Stimulated activated CD4-positive, alpha-beta T cell treated with anti-CD3 and anti-CD28 coated beads, Interleukin-4, amount 100 ng/mL, for 4 hours (primary cell): ENCODE measurements at regions not wholly inside any gene's neighbourhood (a gene's known extent, or its start where the extent isn't known, plus 50 kb on each side); places are given as distances from the start of the nearest gene placed in this dataset.

Experiments
- DNase-seq, 2 experiments: peaks; one replicate each; pipeline ENCODE4 v3.0.0-alpha.2; 2020

DNA sequence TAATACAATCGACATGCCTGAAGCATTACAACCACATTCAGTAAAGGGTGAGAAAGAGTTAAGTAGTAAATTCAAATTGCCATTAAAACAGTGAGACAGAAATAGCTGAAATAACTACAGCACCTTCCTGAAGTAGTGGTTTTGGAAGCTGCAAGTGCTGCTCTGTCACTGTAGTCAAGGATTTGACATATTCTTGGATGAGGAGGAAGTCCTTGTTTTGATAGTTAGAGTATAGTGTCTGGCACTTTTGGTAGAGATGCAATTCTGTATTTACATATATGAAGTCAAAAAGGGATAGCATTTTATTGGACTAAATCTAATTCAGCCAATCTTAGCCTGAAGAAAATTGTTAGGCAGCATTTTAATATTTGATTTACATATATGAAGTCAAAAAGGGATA lies 1559.6 kb downstream of the TECRL start:
- no peak for DNase-seq

DNA sequence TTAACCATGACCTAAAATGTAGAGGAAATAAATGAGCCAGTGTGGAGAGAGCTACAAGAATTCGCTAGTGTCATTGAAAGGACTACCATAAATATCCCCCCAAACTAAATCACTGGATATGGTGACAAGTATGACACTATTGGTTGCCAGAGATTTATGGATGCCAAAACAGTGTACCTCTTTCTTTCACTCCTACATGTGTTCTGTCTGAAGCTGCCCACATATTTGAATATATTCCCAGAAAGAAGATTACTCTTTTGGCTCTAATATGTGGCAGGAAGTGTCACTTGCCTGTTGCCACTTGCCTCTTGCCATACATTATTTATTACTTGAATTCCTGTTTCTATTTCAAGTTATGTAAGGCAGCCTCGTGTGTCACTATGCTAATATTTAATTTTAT lies 1573.6 kb downstream of the TECRL start:
- no peak for DNase-seq

DNA sequence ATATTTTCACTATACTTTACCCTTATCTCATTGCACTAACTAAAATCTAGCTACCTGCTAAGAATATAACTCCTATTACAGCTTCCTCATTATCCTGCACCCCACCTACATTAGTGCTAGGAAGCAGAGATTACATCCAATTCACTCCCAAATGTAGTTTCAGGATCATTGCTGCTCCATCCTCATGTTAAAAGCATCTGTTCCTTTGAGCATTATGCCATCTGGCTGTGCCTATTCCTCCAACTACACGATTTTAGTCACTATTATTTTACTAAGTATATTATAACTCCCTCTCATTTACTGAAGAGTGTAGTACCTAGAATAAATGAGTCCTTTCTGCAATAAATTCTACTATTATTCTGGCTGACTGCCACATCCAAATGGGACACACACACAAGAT lies 1586.9 kb downstream of the TECRL start:
- no peak for DNase-seq

DNA sequence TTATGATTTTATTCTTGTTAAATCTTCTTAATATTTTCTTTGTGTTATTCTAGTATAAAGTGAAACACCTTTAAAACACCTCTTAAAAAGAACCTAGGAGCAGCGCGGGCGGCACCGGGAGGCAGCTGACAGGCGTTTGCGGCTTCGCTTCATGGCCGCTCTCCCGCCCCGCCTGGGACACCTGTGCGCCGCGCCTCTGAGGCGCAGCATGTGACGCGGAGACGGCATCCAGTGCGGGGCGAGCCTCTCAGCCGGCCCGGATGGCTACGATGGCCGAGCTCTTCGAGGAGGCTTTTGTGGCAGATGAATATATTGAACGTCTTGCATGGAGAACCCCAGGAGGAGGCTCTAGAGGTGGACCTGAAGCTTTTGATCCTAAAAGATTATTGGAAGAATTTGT lies 1592.7 kb downstream of the TECRL start:
- no peak for DNase-seq

DNA sequence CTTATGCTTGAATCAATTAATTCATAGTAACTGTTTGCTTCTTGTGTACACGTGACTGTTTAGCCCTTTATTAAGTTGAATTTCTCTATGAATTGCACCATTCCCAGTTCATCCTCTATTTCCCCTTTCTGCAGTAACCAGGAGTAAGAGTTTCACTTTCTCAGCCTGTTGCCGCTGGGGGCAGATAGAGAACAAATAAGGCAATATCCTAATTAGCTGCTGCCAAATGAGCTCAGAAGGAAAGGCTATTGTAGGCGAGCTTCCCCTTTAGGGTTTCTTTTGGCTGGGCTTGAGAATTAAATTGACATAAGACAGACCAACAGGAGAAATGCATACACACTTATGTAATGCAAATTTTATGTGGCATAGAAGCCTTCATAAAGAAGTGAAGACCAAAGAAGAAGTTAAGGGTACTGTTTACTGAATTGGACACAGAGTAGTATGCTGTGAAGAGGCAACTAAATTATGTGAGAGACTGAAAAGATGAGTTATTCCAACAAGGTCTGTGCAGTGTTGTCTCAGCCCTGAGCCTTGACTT lies 1594.7 kb downstream of the TECRL start:
- no peak for DNase-seq

DNA sequence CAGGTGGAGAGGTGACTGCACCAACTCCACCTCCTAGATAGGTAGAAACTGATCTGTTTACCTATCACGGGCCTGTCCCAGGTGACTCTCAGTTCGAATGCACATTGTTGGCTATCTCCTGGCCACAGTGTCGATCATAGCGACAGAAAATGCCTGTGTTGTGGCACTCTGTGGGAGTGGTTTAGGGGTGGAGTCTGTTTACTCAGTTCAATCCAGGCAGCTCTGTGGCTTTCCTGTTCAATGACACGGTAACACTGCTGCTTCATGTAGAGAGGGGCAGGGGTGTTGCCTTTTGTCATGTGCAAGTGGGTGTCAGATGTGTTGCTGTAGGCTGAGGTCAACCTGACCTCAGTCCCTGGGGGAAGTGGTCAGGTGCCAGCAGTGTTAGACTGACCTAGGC lies 1602.4 kb downstream of the TECRL start:
- no peak for DNase-seq

DNA sequence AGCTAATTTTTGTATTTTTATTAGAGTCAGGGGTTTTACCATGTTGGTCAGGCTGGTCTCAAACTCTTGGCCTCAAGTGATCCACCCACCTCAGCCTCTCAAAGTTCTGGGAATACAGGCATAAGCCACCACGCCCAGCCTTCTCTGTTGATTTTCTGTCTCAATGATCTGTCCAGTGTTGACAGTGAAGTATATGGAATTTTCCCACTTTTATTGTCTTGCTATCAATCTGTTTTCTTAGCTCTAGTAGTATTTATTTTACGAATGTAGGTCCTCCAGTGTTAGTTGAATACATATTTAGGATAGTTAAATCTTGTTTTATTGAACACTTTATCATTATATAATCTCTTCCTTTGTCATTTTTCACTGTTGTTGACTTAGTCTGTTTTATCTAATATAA lies 1603.9 kb downstream of the ADGRL3 start:
- no peak for DNase-seq

DNA sequence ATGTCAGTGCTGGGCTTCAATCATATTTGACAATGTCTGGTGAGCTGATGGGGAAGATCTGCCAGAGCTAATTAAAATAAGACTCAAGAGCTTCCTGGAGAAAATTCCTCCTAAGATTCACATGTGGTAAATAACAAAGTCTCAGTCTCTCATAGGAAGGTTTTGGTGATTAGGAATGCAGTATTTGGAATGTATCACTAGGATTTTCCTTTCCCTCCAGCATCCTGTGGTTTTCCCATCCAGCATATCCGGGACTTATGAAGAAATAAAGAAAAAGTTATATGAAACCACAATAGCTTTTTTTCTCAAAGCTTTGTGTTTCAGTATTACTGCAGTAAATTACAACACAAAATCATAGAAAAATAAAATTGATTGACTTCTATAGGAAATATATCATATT lies 1597.1 kb downstream of the ADGRL3 start:
- no peak for DNase-seq

DNA sequence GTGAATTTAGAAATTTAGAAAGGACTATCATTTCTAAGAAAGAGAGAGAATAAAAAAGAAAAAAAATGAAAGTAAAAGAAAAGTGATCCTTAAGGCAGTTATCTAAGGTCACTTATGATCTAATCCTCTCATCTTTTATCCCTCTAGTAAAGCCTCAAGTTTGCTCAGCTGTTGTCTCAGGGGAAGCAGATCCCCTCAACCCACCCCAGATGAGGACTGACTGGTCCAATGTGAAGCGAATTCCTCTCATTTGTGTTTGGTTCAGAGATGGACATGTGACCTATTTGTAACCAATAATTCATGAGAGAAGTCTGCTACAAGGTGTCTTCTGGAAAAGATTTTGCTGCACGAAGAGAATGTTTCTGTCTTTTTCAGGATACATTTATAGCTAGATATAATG lies 1591.3 kb downstream of the ADGRL3 start:
- no peak for DNase-seq

DNA sequence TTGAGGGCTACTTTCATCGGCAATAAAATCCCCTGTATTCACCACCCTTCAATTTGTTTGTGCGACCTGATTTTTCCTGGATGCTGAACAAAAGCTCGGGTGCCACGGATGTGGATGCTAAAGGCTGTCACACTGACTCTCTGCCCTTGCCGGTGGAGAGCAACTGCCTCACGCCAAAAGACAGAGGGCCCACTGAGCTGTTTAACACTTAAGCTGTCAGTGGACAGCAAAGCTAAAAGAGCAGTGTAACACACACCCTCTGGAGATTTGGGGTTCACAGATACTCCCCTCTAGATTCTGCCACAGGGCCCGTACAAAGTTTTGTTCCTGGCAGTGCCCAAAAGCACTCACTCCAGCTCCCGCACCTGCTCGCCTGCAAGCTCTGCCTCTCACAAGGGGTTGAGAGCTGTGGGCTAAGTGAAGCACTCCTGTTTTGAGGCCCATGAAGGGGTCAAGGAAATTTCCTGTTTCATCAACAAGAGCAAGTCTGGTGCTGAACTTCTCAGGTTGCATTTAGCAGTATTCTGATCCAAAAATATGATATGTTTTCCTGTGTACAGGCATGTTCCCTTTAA lies 1571.9 kb downstream of the ADGRL3 start:
- no peak for DNase-seq

DNA sequence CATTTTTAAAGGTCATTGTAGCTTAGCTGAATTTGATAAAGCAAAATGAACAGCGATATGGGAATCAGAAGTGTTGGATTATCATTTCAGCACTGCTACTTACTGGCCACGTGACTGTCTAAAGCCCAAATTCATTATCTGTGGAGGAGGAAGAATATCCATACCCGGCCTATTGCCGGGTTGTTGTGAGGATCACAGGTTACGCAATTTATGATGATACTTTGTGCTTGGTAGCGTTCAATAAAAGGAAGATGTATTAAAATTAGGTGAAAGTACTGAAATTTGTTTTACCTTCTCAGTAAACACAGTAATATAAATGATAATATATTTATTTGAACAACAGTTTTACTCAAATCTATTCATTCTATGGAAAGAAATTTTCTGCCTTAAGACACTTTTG lies 1540.2 kb downstream of the ADGRL3 start:
- DNase-seq = no peak

DNA sequence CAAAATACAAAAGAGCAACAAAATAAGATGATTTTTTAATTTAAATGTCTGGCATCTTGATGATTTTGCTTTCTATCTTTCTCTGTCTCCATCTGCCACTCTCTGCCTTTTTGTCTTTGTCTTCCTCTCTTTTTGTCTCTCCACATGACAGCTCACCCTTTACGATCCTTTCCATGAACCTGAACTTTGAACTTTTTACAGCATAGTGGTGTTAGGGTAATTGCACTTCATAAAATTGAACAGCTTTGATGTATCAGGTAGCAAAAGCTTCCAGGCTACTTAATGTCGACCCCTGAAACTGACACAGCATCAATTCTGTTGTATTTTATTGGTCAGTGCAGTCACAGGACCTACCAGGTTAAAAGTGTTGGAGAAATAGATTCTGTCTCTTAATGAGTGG lies 1517.0 kb downstream of the ADGRL3 start:
- DNase-seq = no peak

DNA sequence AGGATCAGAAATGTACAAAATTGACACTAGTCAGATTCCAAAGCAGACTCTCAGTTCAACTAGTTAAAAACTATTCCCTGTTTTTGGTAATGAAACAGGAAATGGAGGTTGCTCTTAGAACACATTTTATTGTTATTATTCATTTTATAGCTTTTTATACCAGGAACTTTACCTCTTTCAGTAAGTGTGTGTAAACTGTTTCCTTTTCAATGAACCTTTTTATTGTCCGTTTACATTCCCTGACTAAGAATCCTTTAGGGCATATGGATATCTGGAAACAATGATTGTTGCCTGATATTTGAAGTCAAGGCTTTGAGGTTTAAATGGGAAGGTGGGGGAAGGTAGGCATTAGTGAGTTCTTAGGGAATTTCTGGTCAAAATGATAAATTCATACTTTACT lies 1511.4 kb downstream of the ADGRL3 start:
- DNase-seq = no peak

DNA sequence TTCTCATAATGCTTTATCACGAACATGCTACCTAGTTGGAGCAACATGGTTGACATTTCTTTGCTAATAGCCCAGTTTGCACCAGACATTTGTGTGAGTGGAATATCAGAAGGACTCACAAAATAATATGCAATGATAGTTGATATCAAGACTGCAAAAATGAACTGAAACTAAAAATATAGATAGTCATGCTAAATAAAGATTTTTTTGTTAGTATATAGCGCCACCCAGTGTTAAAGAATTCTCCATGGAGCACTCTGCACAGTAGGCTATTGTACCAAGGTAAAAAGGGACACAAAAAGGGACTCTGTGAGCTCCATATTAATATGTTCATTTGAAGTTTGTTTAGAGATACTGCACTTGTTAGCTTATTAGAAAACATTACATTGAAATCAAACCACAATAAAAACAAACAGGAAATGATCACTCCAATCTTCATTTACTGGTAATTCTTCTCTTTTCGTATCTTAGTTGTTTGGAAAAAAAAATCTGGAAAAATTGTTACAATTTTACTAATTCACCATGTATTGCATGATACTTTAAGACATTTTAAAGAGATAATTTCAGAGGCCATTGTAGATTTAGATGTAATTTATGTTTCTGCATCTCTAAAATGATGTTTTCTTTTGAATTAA lies 1509.6 kb downstream of the ADGRL3 start:
- no peak for DNase-seq

DNA sequence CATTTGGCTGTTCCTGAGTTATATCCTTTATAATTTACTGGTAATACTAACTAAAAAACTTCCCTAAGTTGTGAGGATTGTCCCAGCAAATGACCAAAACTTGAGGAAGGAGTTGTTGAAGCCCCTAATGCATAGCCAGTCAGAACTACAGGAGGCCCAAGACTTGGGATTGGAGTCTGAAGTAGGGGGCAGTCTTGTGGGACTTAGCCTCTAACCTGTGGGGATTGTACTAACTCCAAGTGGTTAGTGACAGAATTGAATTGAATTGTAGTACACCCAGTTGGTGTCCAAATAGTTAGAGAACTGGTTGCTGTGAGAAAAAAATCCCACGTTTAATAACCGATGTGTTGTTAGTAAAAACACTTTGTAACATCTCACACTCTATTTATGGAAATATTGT lies 1506.3 kb downstream of the ADGRL3 start:
- DNase-seq = no peak

DNA sequence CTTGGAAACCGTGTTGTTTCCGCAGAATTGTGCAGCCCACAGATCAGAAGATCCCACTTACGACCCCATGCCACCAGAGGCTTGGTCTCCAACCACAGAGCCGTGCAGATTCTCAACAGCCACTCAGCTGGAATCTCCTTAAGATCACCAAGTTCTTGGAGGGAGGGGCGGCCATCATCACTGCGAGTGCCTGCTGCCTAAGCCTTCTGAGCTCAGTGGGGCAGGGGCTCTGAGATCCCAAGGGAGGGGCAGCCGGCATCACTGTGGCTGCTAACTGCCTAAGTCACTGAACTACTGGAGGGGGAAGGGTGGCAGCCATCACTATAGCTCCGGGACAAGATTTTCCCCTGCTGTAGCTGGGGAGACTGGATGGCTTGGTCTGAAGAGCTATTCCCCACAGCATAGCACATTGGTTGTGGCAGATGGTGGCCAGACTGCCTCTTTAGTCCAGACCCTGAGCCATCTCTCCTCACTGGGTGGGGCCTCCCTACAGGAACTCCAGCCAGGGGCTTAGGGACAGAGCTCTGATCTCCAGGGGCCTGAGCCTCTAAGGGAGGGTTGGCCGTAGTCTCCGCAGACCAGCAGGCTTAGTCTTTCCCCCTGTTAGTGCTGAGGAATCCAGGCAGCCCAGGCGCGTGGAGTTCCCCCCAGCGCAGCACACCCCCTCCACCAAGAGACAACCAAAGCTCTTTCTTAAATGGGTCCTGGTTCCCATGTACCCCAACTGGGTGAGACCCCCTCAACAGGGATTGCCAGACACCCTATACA lies 1483.9 kb downstream of the ADGRL3 start:
- no peak for DNase-seq

DNA sequence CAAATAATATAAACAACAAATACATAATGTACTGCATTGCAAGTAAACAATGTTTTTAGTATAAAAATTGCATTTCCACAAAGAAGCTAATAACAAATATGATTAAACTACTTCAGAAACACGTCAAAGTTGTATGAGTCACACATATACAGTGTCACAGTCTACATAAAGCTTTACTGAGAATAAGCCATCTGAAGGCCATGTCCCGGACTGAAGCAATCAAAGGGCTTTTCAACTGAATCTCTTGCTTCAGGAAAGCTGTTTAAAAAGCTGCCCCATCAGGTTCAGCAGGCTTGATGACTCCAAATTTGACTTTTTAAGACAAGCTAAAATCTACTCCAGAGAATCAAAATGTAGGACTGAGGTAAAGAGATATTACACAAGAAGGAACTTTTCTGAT lies 1476.8 kb downstream of the ADGRL3 start:
- DNase-seq = no peak

DNA sequence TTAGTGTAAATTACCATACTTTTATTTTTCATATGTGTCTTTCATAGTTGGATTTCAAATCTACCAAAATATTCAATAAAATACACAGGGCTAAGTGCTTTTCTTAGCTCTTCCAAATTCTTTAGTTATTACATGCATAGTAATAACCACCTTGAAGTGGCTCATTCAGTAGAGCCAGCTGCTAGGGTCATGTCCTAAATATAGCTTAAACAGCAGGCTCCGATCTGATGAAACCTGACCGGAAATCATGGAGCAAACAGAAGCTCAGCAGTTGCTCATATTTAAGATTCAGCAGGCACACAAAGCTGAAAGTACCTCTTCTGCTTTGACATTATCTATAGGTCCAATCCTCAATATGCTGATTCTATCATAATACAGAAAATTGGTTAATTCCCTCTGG lies 1470.4 kb downstream of the ADGRL3 start:
- DNase-seq = no peak

DNA sequence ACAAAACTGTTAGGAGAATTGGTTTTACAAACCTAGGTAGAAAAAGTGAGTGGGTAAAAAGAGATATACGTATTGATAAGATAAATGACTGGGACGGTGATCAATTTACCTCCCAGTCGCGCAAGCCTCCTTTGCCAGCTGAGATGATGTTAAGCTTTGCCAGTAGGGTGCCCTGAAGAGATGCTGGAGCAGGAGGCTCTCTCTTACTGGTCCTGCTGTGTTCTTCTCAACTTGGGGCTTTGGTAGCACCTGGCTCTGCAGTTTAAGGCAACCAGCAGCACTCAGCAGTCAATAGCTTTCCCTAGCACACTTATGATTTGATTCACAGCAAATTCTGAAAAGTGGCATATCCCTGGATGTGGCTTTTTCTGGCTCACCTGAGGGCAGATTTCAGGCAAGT lies 1461.7 kb downstream of the ADGRL3 start:
- DNase-seq = no peak

DNA sequence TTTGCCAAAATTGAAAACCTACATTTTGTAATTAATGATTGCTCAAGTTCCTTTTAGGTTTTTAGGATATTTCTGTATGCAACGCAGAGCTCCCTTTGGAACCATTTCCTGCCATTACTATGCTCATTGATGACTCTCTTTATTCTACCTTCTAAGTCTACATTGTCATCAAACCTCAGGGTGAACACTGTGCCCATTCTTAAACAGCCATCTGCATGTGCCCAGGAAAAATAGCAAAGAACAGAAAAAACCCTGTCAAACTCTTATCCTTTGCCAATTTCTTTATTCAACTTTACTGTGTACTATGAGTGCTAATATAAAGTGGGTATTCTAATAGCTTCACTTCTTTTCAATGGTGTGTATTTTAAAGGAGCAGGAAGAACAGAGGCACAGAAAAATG lies 1455.9 kb downstream of the ADGRL3 start:
- no peak for DNase-seq

DNA sequence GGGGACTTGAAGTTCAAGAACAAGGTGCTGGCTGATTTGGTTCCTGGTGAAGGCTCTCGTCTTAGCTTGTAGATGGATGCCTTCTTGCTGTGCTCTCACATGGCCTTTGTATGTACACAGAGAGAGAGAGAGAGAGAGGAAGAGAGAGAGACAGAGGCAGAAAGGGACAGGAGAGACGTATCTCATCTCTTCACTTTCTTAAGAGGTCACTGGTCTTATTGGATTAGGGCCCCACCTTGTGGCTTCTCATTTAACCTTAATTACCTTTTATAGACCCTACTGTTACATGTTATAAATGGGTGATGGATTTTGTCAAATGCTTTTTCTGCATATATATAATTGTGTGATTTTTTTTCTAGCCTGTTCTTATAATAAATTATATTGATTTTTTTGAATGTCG lies 1444.2 kb downstream of the ADGRL3 start:
- DNase-seq = no peak

DNA sequence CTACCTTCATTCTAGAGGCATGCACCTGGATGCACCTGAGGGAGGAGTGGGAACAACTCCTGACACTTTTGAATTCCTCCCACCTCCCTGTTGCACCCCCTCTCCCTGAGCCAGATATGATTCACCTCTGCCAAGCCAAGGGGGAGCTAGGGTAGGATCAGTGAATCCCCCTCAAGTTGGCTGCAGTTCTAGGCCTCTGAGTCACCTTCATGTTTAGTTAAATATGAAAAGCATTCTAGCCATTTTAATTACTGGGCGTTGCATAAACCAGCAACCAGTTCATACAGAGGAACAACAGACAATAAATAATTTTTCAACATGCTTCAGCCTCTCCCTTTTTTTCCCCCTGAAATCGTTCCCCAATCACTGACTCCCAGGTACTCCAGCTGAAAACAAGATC lies 1440.2 kb downstream of the ADGRL3 start:
- DNase-seq = no peak

DNA sequence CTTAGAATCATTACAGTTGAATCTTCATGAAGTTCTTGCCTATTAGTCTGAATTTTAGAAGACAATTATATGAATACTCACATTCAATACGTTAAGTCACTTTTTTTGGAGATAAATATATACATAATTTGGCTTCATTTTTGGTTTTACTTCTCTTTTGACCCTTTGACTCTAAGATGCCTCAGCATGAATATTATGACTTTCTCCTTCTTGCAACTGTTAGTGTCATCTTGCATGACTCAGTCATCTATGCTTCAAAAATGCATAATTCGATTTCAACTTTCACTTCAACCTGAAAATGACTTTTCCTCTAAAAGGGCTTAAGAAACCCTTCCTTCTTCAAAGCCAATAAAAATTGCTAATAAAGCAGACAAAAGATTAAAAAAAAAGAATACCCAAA lies 1427.5 kb downstream of the ADGRL3 start:
- DNase-seq = no peak

DNA sequence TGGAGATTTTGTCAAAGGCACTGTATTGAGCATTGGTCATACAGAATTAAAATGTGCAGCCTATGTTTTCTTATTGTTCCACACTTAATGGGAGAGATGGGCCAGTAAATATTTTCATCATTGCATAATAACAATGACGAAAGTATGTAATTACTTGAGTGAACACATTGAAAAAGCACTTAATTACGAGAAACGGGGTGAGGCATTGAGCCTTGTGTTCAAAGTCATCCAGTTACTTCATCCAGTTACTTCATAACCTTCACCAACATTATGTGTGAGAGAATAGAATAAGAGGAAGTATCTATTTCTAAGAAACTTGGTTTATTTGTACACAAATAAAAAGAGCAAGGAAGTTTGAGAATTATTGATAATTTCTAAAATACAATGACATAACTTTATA lies 1427.0 kb downstream of the ADGRL3 start:
- DNase-seq = no peak
